HuH-7 (cell line): ENCODE measurements at regions not wholly inside any gene's neighbourhood (a gene's known extent, or its start where the extent isn't known, plus 50 kb on each side); places are given as distances from the start of the nearest gene placed in this dataset.
A peak's percentile ranks its signal among the peaks of the same experiment; 100 is the strongest.

Experiments
- DNase-seq: peaks from one replicate; pipeline ENCODE4 v3.0.0; 2011; ENCODE audit warnings: low spot score

GRCh38 chr15:66615846-66616245 lies 50.0 kb upstream of the LCTL start:
- DNase-seq = no peak

GRCh38 chr15:66617137-66618090 lies 51.6 kb upstream of the LCTL start:
- no peak for DNase-seq

- peak; percentile 97 for DNase-seq
Measured at GRCh38 chr15:66619152-66619903, 53.5 kb upstream of the LCTL start.

- DNase-seq = no peak
Measured at GRCh38 chr15:66620341-66620740, 54.5 kb upstream of the LCTL start.

GRCh38 chr15:66620744-66621344 lies 55.0 kb upstream of the LCTL start:
- DNase-seq = no peak

- no peak for DNase-seq
Measured at GRCh38 chr15:66621491-66622467, 56.0 kb upstream of the LCTL start.

- DNase-seq = no peak
Measured at GRCh38 chr15:66622591-66623022, 56.8 kb upstream of the LCTL start.

GRCh38 chr15:66623801-66624453 lies 58.1 kb upstream of the LCTL start:
- DNase-seq = no peak

- no peak for DNase-seq
Measured at GRCh38 chr15:66625531-66625930, 59.7 kb upstream of the LCTL start.

- no peak for DNase-seq
Measured at GRCh38 chr15:66625974-66626373, 60.2 kb upstream of the LCTL start.

GRCh38 chr15:66628976-66629723 lies 63.4 kb upstream of the LCTL start:
- no peak for DNase-seq

- no peak for DNase-seq
Measured at GRCh38 chr15:66629817-66630576, 64.2 kb upstream of the LCTL start.

GRCh38 chr15:66630801-66631351 lies 65.1 kb upstream of the LCTL start:
- DNase-seq = no peak

GRCh38 chr15:66631616-66632263 lies 65.9 kb upstream of the LCTL start:
- no peak for DNase-seq

GRCh38 chr15:66633041-66633937 lies 67.5 kb upstream of the LCTL start:
- no peak for DNase-seq

- no peak for DNase-seq
Measured at GRCh38 chr15:66633938-66634250, 68.1 kb upstream of the LCTL start.

GRCh38 chr15:66634540-66634939 lies 67.5 kb upstream of the SMAD6 start:
- no peak for DNase-seq

- DNase-seq = no peak
Measured at GRCh38 chr15:66635006-66635405, 67.0 kb upstream of the SMAD6 start.
